AG10803 (cell line): ENCODE measurements at regions not wholly inside any gene's neighbourhood (a gene's known extent, or its start where the extent isn't known, plus 50 kb on each side); places are given as distances from the start of the nearest gene placed in this dataset.
"Not testable (repeated sequence)": the region's sequence is repeated elsewhere in the genome, so short reads cannot be mapped to it uniquely, and the experiment has no call there.

ENCODE experiments used
- DNase-seq: peaks from one replicate; pipeline ENCODE4 v3.0.0; 2010; ENCODE audit warnings: low read depth
- H3K4me3 ChIP-seq: 2 replicates; pipeline ENCODE4 v1.5.1; 2011; ENCODE audit warnings: mild to moderate bottlenecking, low read length, control low read depth
- TF ChIP-seq, protein P1 (sequence below): conservative IDR thresholded peaks from 2 replicates; pipeline ENCODE4 v1.5.1; 2011; ENCODE audit warnings: mild to moderate bottlenecking, low read length, control low read depth, inconsistent platforms

DNA sequence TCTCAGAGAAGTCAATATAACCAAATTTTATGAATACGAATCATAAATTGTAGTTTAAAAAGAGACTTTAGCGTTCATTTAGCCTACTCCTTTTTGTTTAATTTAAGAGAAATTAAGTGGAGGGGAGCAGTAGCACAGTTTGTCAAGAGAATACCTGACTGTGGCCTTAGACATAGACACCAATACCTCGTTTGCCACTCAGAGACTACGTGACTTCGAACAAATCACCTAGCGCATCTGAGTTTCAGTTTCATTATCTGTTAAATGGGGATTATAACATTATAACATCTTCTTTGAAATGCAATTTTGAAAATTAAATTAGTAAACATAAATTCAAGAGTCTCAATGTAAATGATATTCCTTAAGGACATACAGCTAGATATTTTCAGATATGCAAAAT is 581.5 kb upstream of the VRK2 start:
- DNase-seq: no peak
- H3K4me3 ChIP-seq: no peak overlapping the region
- TF ChIP-seq, protein P1, sequence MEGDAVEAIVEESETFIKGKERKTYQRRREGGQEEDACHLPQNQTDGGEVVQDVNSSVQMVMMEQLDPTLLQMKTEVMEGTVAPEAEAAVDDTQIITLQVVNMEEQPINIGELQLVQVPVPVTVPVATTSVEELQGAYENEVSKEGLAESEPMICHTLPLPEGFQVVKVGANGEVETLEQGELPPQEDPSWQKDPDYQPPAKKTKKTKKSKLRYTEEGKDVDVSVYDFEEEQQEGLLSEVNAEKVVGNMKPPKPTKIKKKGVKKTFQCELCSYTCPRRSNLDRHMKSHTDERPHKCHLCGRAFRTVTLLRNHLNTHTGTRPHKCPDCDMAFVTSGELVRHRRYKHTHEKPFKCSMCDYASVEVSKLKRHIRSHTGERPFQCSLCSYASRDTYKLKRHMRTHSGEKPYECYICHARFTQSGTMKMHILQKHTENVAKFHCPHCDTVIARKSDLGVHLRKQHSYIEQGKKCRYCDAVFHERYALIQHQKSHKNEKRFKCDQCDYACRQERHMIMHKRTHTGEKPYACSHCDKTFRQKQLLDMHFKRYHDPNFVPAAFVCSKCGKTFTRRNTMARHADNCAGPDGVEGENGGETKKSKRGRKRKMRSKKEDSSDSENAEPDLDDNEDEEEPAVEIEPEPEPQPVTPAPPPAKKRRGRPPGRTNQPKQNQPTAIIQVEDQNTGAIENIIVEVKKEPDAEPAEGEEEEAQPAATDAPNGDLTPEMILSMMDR: no peak

DNA sequence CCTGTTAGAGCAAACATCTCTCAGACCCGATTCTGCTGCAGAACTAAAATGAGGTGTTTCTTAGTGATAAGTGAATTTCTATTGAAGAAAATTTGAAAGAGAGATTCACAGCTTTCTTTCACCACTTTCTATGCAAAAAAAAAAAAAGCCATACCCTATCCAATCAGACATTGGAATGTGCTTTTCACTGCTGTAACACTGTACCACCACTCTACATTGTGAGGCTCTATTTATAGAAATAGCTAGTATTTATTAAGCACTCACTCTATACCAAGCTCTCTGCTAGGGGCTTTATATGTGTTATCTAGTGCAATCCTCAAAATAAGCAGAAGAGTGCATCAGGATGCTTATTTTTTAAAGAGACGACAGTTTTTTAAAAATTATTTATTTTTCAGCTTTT is 580.6 kb upstream of the VRK2 start:
- TF ChIP-seq, protein P1: no peak
- no peak for DNase-seq

DNA sequence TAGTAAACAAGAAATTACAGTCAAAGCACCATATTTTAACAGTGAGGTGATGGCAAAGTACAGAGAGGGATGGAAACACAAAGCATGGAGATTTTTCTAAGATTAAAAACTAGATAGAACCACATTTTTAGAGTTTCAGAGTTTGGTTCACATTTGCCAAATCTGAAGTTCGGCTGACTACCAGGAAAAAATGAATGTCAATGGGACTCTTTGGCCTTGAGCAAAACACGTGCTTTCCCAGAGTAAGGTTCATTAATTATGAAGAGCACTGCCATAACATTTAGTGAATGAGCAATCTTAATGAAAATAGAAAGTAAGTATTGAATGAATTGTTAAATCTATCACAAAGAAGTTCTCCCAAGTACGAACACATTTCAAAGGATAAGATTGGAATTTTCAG is 571.2 kb upstream of the VRK2 start:
- DNase-seq: no peak
- TF ChIP-seq, protein P1: no peak
- no peak overlapping the region for H3K4me3 ChIP-seq

More for the DNA sequence above, 580.6 kb upstream of the VRK2 start:
- no peak overlapping the region for H3K4me3 ChIP-seq

DNA sequence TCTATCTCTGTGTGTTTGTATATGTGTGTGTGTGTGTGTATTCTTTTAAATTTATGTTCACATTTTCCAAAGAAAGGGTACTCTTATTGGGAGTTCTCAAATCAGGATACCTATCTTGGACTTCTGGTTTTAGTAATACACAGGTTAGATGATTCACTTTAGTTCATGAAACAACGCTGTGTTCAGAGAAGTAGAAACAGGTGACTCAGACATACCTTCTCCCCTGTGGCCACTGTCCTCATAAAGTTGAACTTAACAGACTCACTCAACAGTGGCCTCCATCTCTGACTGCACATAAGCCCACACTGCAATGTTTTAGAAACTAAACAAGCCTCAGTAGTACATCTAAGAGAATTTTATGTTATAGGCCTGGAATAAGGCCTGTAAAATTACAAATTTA is 566.6 kb upstream of the VRK2 start:
- H3K4me3 ChIP-seq: no peak overlapping the region
- TF ChIP-seq, protein P1: no peak
- no peak for DNase-seq

DNA sequence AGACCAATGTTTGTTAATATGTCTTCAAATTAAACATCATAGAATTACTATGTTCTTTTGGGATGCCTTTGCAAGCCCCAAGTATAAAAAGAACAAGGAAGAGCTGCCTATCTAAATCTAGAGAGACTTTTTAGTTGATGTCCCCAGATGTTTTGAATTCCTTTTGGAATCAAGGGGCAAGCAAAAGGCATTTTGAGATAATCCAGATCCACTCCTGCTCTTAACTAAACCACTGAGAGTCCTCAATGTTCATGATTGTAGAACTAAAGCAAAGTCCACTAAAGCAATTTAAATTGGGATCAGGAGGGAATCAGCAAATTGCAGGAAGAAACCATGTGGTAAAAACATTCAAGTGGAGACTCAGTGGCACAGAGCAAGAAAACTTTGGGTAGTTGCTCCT is 558.5 kb upstream of the VRK2 start:
- TF ChIP-seq, protein P1: no peak
- H3K4me3 ChIP-seq: no peak overlapping the region
- DNase-seq: no peak

DNA sequence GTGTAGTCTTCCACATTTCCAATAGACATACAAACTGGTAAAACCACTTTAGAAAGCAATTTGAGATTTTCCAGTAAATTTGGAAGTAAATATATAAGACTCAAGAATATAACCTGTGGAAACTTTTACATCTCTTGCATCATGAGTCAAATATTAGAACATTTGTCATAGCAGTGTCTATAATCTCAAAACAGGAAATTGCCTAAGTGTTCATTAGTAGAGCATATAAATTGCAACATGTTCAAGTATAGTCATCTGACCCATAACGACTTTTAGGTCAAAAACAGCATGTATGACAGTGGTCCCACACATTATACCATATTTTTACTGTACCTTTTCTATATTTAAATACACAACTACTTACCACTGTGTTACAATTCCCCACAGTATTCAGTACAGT is 555.9 kb upstream of the VRK2 start:
- DNase-seq: no peak
- TF ChIP-seq, protein P1: no peak
- H3K4me3 ChIP-seq: no peak overlapping the region

DNA sequence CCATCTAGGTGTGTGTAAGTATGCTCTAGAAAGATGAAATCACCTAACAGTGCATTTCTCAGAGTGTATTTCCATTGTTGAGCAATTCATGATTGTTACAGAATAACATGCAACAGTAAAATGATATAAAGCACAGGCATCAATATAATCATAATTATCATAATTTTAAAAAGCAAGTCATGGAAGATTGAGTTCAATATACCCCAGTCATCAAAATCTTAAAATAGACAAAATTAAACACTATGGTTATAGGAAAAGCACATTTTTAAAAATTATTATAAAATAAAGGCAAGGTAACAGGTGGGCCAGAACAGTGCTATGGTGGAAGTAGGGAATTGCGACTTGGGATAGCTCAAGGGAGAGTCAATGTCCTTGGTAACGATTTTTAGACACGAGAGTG is 555.4 kb upstream of the VRK2 start:
- DNase-seq: no peak
- H3K4me3 ChIP-seq: no peak overlapping the region
- TF ChIP-seq, protein P1: no peak

DNA sequence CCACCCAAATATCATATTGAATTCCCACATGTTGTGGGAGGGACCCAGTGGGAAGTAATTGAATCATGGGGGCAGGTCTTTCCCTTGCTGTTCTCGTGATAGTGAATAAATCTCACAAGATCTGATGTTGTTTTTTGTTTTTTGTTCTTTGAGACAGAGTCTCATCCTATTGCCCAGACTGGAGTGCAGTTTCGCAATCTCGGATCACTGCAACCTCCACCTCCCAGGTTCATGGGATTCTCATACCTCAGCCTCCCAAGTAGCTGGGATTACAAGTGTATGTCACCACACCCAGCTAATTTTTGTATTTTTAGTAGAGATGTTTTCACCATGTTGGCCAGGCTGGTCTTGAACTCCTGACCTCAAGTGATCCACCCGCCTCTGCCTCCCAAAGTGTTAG is 552.6 kb upstream of the VRK2 start:
- DNase-seq: not testable (repeated sequence)

More for the DNA sequence above, 552.6 kb upstream of the VRK2 start:
- not testable (repeated sequence) for H3K4me3 ChIP-seq
